HG03439 (cell line): ENCODE measurements at regions not wholly inside any gene's neighbourhood (a gene's known extent, or its start where the extent isn't known, plus 50 kb on each side); places are given as distances from the start of the nearest gene placed in this dataset.
"Not testable (repeated sequence)": the region's sequence is repeated elsewhere in the genome, so short reads cannot be mapped to it uniquely, and the experiment has no call there.

ENCODE experiments used
- ATAC-seq: cut with Tn5 transposase; IDR thresholded peaks from one replicate; pipeline ENCODE4 v1.9.1; 2021; ENCODE audit warnings: mild to moderate bottlenecking, moderate library complexity; ENCODE audit not compliant: unreplicated experiment

DNA sequence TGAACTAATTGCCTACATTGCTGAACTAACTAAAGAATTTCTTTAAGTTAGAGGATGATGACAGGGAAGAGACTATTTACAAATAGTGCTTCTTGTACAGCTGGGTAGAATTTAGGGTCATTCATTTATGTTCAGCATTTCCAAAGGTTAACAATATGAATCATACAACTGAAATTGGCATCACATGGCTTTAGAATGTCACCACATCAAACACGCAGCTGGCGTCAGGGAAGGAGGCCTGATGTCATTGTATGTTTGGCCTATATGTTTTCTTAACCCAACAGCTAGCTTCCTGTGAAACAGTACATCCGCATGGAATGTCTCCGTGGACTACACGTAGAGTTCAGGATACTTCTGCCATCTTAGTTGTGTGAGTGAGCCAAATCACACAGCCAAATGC lies 99.0 kb upstream of the TNFSF11 start:
- no peak for ATAC-seq

DNA sequence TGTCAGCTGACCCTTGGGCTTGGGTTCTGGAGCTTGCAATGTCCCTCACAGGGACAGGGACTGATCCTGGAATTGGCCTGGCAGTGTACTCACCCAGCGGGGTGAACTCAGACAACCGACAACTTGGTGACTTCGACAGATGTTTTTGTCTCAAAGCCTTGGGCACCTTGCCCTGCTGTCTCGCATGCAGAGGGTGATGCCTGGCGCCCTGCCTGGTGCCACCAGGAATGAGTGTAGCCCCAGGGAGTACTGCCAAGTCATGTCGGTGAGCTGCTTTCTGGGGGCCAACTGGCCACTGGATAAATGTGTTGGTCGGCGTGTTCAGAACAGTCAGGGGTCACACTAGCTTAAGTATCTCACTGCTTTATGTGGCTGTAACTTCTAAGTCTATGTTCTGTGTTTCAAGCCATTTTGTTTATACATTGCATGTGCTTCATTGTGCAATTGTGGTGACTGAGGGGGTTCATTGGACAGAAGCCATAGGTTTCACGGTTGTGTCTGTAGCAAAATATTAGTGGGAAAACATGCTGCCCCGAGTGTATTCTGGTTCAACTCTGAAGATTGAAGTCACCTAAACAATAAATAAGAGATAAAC lies 96.3 kb upstream of the TNFSF11 start:
- no peak for ATAC-seq

GRCh38 chr13:42478531-42479156 lies 95.3 kb upstream of the TNFSF11 start:
- ATAC-seq = no peak

DNA sequence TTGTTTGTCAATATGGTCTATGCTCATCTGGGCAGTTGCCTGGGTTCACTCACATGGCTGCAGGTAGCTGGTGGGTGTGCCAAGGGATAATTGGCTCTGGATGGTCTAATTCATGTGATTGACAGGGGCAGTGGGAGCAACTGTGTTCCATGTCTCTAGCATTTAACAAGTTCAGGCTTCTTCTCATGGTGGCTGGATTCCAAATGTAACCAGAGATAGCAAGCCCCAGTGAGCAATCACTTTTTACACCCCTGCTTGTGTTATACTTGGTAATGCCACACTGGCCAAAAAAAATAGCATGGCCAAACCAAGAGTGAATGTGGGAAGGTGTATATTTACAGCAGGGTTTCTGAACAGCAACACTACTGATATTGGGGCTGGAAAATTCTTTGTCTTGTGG lies 89.6 kb upstream of the TNFSF11 start:
- ATAC-seq = no peak

GRCh38 chr13:42485272-42485671 lies 88.7 kb upstream of the TNFSF11 start:
- ATAC-seq = no peak

GRCh38 chr13:42486711-42487198 lies 87.2 kb upstream of the TNFSF11 start:
- no peak for ATAC-seq

- no peak for ATAC-seq
Observed at GRCh38 chr13:42487221-42487620, 86.7 kb upstream of the TNFSF11 start.

GRCh38 chr13:42490676-42491075 lies 83.3 kb upstream of the TNFSF11 start:
- no peak for ATAC-seq

DNA sequence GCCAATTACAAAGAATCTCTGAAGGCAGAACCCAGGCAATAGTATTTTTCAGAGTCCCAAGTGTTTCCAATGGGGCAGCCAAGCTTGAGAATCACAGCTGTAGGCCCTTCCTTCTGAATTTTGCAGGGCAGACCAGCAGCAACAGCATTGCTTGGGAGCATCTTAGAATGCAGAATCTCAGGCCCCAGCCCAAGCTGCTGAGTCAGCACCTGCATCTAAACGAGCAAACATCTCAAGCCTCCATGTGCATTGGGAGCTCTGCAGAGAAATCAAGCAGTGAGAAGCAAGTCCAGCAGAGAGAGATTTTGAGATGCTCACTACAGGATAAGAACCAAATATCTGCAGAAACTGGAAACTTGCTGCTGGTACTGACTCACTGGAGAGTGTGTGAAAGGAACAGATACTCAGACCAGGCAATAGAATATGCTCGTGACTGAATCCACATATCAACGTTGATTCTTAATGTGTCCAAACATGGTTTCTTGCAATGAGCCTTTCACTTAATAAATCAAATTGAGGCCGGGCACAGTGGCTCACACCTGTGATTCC lies 81.5 kb upstream of the TNFSF11 start:
- ATAC-seq = no peak

GRCh38 chr13:42494157-42494556 lies 79.8 kb upstream of the TNFSF11 start:
- ATAC-seq = no peak

GRCh38 chr13:42495255-42495654 lies 78.7 kb upstream of the TNFSF11 start:
- ATAC-seq = no peak

- ATAC-seq = no peak
Observed at GRCh38 chr13:42495751-42496150, 78.2 kb upstream of the TNFSF11 start.

- ATAC-seq = not testable (repeated sequence)
Observed at GRCh38 chr13:42496926-42497554, 76.9 kb upstream of the TNFSF11 start.

DNA sequence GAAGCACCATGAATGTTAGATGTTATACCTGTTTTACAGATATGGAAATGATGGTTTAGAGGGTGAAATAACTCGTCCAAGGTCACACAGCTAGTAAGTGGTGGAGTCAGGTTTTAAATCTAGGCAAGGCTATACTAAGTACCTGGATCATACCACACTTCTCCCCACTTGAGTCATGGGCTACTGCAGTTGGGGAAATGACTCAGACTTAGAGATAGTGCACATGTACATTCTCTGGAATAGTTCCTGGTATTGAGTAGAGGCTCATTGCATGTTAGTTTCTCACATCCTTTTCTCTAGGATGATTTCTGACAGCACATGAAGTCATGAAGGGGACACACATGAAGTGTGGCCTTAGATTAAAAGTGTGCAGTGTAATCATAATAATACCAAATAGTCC lies 76.2 kb upstream of the TNFSF11 start:
- ATAC-seq = peak; percentile 90

GRCh38 chr13:42498521-42498920 lies 75.4 kb upstream of the TNFSF11 start:
- ATAC-seq = no peak
